ENCODE measurements at regions not wholly inside any gene's neighbourhood (a gene's known extent, or its start where the extent isn't known, plus 50 kb on each side); places are given as distances from the start of the nearest gene placed in this dataset.

GRCh38 chr10:29835055-29835454 is 200.3 kb upstream of the SVIL start:
- no peak overlapping the region for H3K27ac ChIP-seq (ENCODE audit: low read depth, low read length, poor library complexity, severe bottlenecking)
- H3K4me1 ChIP-seq (ENCODE audit: insufficient read depth, low read length, poor library complexity, severe bottlenecking) = no peaks in the 10 kb centered on the region
- no peak for TF ChIP-seq CTCF (conservative IDR thresholded peaks at IDR 0.05; ENCODE audit: low read depth, low read length)
- no peak for TF ChIP-seq EZH2 (IDR thresholded peaks at IDR 0.05; ENCODE audit: borderline replicate concordance, low read depth, low read length, poor library complexity, severe bottlenecking)
- ChIA-PET POLR2A (ENCODE audit: low non-redundant PET) (no interaction called here), CTCF (no interaction called here)
- no peak for DNase-seq (ENCODE audit: low spot score)
- no peak overlapping the region for H3K4me3 ChIP-seq (ENCODE audit: low read depth, low read length, poor library complexity, severe bottlenecking)
- H3K27me3 ChIP-seq (replicated peaks; ENCODE audit: insufficient read depth, low read depth, low read length, poor library complexity) = no peaks in the 10 kb centered on the region
- H3K9me3 ChIP-seq (ENCODE audit: low read depth, low read length, poor library complexity, severe bottlenecking) = no peaks in the 10 kb centered on the region
- no TSS peak for BruUV-seq (replicated peaks)
- no peaks in the 10 kb centered on the region for H3K36me3 ChIP-seq (ENCODE audit: insufficient read depth, low read length, poor library complexity, severe bottlenecking)
- intact Hi-C loops (cut with micrococcal nuclease; ENCODE audit: unreplicated experiment) = no loop called here

GRCh38 chr10:29830531-29831512 is 196.1 kb upstream of the SVIL start:
- no peak for TF ChIP-seq EZH2 (IDR thresholded peaks at IDR 0.05; ENCODE audit: borderline replicate concordance, low read depth, low read length, poor library complexity, severe bottlenecking)
- no peak for TF ChIP-seq CTCF (conservative IDR thresholded peaks at IDR 0.05; ENCODE audit: low read depth, low read length)
- CTCF ChIA-PET = no interaction called here
- DNase-seq (ENCODE audit: low spot score) = no peak
- H3K27ac ChIP-seq (ENCODE audit: low read depth, low read length, poor library complexity, severe bottlenecking) = no peak overlapping the region
- POLR2A ChIA-PET (ENCODE audit: low non-redundant PET) = no interaction called here
- BruUV-seq (replicated peaks) = no TSS peak
- H3K27me3 ChIP-seq (replicated peaks; ENCODE audit: insufficient read depth, low read depth, low read length, poor library complexity) = no peaks in the 10 kb centered on the region
- no peak overlapping the region for H3K4me3 ChIP-seq (ENCODE audit: low read depth, low read length, poor library complexity, severe bottlenecking)
- intact Hi-C loops (cut with micrococcal nuclease; ENCODE audit: unreplicated experiment) = no loop called here
- no peaks in the 10 kb centered on the region for H3K9me3 ChIP-seq (ENCODE audit: low read depth, low read length, poor library complexity, severe bottlenecking)
- no peaks in the 10 kb centered on the region for H3K36me3 ChIP-seq (ENCODE audit: insufficient read depth, low read length, poor library complexity, severe bottlenecking)
- no peaks in the 10 kb centered on the region for H3K4me1 ChIP-seq (ENCODE audit: insufficient read depth, low read length, poor library complexity, severe bottlenecking)

GRCh38 chr10:29829776-29830175 is 195.0 kb upstream of the SVIL start:
- POLR2A ChIA-PET (ENCODE audit: low non-redundant PET) = no interaction called here
- CTCF ChIA-PET = no interaction called here
- H3K4me3 ChIP-seq (ENCODE audit: low read depth, low read length, poor library complexity, severe bottlenecking) = no peak overlapping the region
- H3K27ac ChIP-seq (ENCODE audit: low read depth, low read length, poor library complexity, severe bottlenecking) = no peak overlapping the region
- BruUV-seq (replicated peaks) = no TSS peak
- no peaks in the 10 kb centered on the region for H3K27me3 ChIP-seq (replicated peaks; ENCODE audit: insufficient read depth, low read depth, low read length, poor library complexity)
- DNase-seq (ENCODE audit: low spot score) = no peak
- intact Hi-C loops (cut with micrococcal nuclease; ENCODE audit: unreplicated experiment) = no loop called here
- no peaks in the 10 kb centered on the region for H3K4me1 ChIP-seq (ENCODE audit: insufficient read depth, low read length, poor library complexity, severe bottlenecking)
- H3K36me3 ChIP-seq (ENCODE audit: insufficient read depth, low read length, poor library complexity, severe bottlenecking) = no peaks in the 10 kb centered on the region
- no peaks in the 10 kb centered on the region for H3K9me3 ChIP-seq (ENCODE audit: low read depth, low read length, poor library complexity, severe bottlenecking)
- TF ChIP-seq EZH2 (IDR thresholded peaks at IDR 0.05; ENCODE audit: borderline replicate concordance, low read depth, low read length, poor library complexity, severe bottlenecking) (no peak), CTCF (conservative IDR thresholded peaks at IDR 0.05; ENCODE audit: low read depth, low read length) (no peak)

Measured in A673 (cell line).